Kidney glomerular epithelial cell (primary cell): ENCODE measurements at regions not wholly inside any gene's neighbourhood (a gene's known extent, or its start where the extent isn't known, plus 50 kb on each side); places are given as distances from the start of the nearest gene placed in this dataset.
A peak's percentile ranks its signal among the peaks of the same experiment; 100 is the strongest.
"Not testable (repeated sequence)": the region's sequence is repeated elsewhere in the genome, so short reads cannot be mapped to it uniquely, and the experiment has no call there.

ENCODE experiments used
- DNase-seq: peaks from one replicate; lab custom pipeline; 2025; lab: John Stamatoyannopoulos, UW

DNA sequence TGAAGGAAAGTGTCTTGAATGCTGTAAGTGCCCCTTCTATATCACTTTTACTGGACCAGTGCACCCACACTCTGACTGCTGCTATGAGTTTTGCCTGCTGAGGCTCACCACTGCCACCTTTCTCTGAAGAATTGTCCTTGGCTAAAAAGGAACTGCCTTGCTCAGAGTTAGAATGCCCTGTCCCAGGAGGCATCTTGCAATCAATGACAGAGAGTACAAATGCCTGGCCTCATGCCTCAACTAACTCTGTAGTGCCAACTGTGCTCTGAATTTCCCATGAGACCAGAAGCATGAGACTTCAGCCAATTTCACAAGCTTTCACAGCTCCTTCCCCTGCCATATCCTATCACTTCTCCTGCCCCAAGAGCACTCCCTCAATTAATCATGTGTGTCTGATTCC is 569.7 kb downstream of the ZNF608 start:
- DNase-seq: no peak

- DNase-seq: no peak
Measured at GRCh38 chr5:124173386-124173785, 573.1 kb downstream of the ZNF608 start.

DNA sequence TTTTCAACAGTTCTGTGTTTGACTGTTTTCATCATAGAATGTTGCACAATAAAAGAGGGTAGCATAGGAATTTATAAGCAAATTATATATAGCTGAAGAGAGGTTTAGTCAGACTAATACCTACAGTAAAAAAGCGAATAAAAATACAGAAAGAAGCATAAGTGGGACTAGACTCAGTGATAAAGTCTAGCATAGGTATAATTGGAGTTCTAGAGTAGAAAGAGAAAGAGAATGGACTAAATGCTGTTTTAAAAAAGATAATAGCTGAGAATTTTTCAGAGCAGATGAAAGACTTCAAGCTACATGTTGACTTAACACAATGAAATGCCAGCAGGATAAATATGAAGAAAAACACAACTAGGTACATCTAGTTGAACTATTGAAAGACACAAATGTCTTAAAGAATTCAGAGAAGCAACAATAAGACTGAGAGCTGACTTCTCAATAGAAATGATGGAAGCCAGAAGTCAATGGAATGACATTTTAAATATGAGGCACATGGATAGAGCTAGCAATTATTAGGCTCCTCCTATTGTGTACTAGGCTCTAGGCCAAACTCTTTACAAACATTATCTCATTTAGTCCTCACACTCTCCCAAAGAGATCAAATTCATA is 573.9 kb downstream of the ZNF608 start:
- no peak for DNase-seq

- not testable (repeated sequence) for DNase-seq
Measured at GRCh38 chr5:124168093-124168492, 578.3 kb downstream of the ZNF608 start.

DNA sequence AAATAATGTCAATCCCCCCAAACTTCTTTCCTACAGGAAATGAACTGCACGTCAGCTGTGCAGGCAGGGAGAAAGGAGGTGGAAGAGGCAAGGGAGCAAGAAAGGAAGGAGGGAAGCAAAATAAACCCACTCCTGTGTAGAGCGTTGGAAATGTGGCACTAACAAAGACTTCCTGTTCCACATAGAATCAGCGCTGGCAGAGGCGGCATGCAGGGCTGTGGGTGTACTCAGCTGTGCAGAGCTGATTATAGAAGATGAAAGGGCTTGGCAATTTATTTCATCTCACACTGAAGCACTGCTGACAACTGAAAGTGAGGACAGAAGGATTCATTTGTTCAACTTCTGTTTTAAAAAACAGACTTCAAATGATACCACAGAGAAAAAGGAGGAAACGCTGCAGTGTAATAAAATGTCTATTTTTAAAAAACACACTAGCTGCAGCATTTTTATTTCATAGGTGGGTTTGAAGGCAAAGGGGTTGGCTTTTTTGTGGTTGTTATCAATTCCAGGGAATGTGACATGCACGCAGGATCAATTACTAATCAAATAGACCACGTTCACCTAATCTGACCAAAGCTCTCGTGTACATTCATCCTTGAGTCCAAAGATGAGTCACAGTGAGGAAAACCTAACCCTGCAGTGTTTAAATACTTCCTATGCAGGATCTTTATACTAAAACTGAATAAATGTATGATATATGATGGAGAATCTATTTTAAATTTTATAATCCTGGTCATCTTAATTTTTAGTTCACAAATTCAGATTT is 583.5 kb downstream of the ZNF608 start:
- no peak for DNase-seq

GRCh38 chr5:124161266-124161665 is 585.2 kb downstream of the ZNF608 start:
- no peak for DNase-seq

GRCh38 chr5:124160265-124160664 is 586.2 kb downstream of the ZNF608 start:
- DNase-seq: no peak

DNA sequence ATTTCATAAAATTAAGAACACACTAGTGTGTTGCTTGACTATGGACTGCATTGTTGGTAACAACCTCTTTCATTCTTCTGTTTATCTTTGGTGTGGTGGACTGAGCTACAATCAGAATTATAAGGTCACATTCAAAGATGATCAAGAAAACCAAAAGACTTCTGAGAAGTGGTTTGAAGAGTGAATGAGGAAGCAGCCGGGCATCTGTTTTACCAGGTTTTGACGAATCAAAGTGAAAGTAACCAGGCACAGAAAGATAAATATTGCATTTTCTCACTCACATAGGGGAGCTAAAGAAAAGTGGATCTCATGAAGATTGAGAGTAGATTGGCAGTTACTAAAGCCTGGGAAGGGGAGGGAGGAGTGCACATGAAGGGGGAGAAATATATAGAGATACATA is 589.1 kb downstream of the ZNF608 start:
- no peak for DNase-seq

GRCh38 chr5:124156415-124156996 is 589.9 kb downstream of the ZNF608 start:
- no peak for DNase-seq

GRCh38 chr5:124154714-124155113 is 591.7 kb downstream of the ZNF608 start:
- DNase-seq: no peak

GRCh38 chr5:124153588-124153987 is 592.9 kb downstream of the ZNF608 start:
- DNase-seq: no peak

GRCh38 chr5:124148574-124148973 is 597.9 kb downstream of the ZNF608 start:
- DNase-seq: no peak

- no peak for DNase-seq
Measured at GRCh38 chr5:124140060-124140459, 606.4 kb downstream of the ZNF608 start.

GRCh38 chr5:124139477-124139876 is 607.0 kb downstream of the ZNF608 start:
- DNase-seq: no peak

DNA sequence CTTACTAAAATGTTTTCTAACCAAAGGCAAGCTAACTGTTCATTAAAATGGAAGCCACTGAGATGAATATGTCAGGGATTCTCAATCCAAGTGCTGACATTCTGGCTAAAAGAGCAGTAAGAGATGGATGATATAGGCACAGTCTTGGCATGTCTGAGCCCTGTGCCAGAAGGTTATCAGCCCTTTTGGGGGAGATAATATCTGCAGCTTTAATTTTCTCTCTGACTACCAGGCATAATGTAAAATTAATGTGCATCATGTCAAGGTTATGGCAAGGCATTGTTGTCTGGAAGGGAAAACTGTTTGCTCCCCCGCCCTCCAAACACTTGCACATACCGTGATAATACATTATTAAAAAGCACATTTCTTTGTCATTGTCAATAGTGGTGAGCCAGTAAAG is 609.8 kb downstream of the ZNF608 start:
- DNase-seq: no peak

- DNase-seq: no peak
Measured at GRCh38 chr5:124134941-124135340, 611.5 kb downstream of the ZNF608 start.

DNA sequence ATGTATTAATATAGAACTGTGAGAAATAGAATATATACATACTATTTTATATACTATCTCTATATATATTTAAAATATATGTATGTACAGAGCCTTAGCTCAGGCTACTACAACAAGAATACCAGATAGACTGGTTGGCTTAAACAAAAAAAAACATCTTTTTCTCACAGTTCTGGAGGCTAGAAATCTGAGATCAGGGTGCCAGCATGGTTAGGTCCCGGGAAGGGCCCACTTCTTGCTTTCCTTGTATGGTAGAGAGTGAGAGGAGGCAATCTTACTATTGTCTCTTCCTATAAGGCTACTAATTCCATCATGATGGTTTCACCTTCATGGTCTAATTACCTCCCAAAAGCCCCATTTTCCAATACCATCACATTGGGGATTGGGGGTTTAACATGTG is 613.0 kb downstream of the ZNF608 start:
- DNase-seq: no peak

DNA sequence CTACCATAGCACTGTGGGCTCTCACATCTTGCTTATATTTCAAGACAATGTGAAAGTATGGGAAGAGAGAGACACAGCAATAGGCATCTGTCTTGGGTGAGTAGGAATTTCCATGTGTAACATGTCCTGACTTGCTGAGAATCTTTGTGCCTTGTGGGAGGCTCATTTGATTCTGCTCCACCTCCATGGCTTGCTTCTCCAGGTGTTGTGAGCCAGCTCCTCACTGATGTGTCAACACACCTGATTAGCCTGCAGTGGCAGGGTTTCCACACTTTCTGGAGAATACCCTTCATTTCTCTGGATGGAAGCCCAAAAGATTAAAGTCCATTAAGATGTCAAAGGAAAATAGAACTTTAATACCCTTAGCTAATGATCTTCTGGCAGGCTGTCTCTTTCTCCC is 613.6 kb downstream of the ZNF608 start:
- no peak for DNase-seq

DNA sequence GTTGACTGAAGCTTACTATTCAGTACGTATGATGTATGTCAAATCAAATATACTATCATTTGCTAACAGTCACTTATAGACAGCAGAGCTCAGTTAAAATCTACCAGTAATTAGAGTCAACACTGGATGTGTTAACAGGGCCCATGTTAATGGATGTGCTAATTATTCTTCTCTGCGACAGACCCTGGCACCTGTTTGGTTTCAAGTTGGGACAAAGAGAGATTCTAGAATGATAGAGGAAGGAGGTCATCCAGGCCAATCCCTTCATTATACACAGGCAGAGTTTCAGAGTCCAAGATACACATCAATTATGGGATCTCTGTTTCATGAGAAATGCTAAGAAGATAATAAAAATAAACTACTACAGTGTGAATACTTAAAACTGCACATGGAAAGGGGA is 615.0 kb downstream of the ZNF608 start:
- no peak for DNase-seq

DNA sequence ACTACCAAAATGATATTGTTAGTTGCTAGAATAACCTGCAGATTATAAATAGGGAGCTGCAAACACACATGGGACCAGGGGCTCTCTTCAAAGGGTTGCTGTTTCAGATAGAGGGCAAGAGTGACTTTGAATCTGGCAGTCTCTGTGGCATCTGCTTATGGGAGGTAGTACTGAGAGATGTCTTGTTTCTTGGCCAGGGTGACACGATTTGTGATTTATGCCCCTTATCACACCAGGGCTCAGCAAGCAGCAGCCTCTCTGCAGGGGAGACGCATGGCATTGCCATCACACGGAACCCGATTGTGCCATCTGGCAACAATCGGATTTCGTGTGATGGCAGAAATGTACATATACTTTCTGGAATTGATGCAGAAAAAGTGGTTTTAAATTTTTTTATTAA is 615.6 kb downstream of the ZNF608 start:
- no peak for DNase-seq

DNA sequence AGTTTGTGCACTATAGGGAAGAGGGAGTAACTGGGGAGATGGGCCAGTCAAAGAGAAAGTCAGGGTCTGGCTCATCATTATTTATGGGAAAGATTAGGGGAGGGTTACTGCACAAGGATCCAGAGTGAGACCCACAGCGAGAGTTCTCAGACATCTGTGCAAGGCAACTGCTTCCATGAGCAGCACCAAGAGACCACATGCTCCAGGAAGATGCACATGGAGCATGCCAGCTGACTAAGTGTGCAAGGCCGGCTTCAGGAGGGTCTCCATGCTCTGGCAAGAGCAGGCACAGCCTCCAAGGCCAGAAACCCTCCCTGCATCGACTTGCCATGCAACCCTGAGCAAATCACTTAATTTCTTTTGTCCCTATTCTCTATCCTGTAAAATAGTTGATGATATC is 616.9 kb downstream of the CSNK1G3 start:
- no peak for DNase-seq

DNA sequence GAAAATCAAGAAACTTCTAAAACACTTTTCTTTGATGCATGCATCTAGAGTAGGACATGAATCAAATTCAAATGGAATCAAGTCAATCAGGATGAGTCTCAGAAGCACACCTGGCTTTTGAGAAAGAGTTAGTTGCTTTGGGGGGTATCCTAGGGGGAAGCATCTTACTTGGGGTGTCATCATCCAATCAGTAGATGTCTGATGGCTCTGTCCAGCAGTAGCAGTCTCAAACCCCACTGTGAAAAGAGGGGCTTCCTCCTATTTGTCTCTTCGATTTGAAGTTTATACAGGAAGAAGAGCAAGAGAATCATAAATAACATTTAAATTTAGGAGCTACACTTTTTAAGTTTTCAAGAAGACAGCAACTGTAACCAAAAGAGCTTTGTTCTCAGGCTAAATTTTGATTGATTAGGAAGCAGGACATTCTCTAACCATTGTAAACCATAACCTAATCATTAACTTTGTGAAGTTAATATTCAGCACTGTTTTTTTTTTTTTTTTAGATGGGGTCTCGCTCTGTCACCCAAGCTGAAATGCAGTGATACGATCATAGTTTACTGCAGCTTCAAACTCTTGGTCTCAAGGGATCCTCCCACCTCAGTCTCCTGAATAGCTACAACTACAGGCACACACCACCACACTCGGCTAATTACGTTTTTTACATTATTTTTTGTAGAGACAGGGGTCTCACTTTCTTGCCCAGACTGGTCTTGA is 614.7 kb downstream of the CSNK1G3 start:
- DNase-seq: peak; percentile 80

DNA sequence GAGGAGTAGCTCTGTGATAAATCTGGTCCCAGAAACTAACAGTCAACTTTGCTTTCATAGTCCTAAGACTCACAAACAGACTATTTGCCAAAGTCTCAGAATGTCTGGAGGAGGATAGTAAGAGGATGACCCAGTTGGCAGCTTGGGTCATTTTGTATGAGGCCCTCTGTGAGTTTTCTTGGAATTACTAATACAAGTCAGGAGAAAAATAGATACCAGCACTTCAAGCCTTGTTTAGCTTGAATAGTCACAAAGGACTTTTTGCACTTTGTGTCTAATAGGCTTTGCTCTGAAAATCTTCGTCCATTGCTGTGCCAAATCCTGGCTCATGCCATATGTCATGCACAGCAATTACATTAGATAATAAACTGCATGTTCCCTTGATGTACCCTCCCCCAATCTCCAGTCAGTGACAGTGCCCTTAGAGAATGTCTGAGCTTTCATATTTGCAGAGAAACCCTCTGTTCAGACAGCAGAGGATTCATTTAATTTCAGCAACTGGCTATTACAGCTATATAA is 612.8 kb downstream of the CSNK1G3 start:
- peak; percentile 65 for DNase-seq
